ENCODE measurements at regions not wholly inside any gene's neighbourhood (a gene's known extent, or its start where the extent isn't known, plus 50 kb on each side); places are given as distances from the start of the nearest gene placed in this dataset.

DNA sequence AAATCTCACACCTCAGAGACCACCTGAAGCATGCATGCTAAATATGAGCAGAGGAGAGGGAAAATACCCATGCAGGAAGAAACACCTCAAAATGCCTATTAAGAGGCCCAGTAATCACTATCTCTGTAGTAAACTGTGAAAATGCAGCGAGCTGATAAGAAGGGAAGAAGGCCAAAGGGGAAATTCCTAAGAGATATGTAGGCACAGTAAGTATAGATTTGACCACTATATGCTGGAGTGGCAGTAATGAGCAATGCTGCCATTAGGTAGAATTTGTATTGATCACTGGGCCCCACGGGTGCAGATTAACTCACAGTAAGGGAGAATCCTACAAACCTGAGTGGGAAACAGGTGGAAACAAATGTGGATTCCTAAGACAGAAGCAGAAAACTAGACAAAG, 1813.1 kb upstream of the RAG2 start:
- intact Hi-C loops (cut with DNase I, micrococcal nuclease), result no loop called here
- TF ChIP-seq, protein P1, sequence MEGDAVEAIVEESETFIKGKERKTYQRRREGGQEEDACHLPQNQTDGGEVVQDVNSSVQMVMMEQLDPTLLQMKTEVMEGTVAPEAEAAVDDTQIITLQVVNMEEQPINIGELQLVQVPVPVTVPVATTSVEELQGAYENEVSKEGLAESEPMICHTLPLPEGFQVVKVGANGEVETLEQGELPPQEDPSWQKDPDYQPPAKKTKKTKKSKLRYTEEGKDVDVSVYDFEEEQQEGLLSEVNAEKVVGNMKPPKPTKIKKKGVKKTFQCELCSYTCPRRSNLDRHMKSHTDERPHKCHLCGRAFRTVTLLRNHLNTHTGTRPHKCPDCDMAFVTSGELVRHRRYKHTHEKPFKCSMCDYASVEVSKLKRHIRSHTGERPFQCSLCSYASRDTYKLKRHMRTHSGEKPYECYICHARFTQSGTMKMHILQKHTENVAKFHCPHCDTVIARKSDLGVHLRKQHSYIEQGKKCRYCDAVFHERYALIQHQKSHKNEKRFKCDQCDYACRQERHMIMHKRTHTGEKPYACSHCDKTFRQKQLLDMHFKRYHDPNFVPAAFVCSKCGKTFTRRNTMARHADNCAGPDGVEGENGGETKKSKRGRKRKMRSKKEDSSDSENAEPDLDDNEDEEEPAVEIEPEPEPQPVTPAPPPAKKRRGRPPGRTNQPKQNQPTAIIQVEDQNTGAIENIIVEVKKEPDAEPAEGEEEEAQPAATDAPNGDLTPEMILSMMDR (IDR thresholded peaks at IDR 0.05), result no peak
- H3K36me3 ChIP-seq (ENCODE audit: low read depth), result no peaks in the 10 kb centered on the region
- ATAC-seq (no peak), DNase-seq (no peak)
- H3K4me1 ChIP-seq (ENCODE audit: low read depth), result no peaks in the 10 kb centered on the region
- no peak overlapping the region for H3K4me3 ChIP-seq
- peaks cover 21% of the 10 kb centered on the region for H3K9me3 ChIP-seq

DNA sequence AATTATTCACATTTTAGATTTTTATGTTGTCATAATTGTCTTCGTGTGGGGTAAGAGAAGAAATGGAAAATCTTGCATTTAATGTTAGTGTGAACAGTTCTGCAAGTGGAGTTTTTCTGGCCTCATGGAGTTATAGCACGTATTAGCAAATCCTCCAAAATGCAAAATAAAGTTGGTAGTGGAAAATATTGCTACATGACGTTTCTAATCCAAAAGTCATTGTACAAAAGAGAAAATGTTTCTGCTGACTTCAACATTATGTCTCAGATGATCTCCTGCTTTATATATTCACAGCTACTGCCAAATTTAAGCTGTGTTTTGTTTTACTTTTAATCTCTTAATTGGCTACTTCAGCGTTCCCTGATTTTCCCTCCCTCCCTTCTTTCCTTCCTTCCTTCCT, 1804.0 kb upstream of the RAG2 start:
- intact Hi-C loops (cut with DNase I, micrococcal nuclease), result no loop called here
- Histone ChIP-seq H3K4me1 (ENCODE audit: low read depth) (no peaks in the 10 kb centered on the region), H3K9me3 (peaks cover 17% of the 10 kb centered on the region), H3K4me3 (no peak overlapping the region), H3K36me3 (ENCODE audit: low read depth) (no peaks in the 10 kb centered on the region)
- TF ChIP-seq, protein P1 (IDR thresholded peaks at IDR 0.05), result no peak
- DNase-seq, result no peak
- ATAC-seq, result no peak

DNA sequence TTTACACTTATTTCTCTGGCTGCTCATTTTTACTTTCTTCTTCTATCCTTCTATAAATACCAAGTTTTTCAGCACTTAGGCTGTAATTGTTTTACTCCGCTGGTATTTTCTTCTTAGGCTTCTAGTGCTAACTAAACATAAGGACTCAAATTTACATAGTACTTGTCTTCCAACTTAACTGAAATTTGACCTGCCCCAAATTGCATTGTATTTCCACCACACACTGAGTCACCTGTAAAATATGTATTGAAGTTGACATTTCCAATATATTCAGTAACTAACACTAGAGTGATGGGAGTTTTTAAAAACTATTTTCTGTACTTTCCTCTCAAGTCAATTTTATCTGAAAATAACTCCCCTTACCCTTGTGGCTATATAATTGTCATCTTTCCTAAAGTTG, 1794.1 kb upstream of the RAG2 start:
- no peak overlapping the region for H3K4me3 ChIP-seq
- no peaks in the 10 kb centered on the region for H3K4me1 ChIP-seq (ENCODE audit: low read depth)
- intact Hi-C loops (cut with DNase I, micrococcal nuclease), result no loop called here
- DNase-seq (no peak), ATAC-seq (no peak)
- H3K36me3 ChIP-seq (ENCODE audit: low read depth), result no peaks in the 10 kb centered on the region
- TF ChIP-seq, protein P1 (IDR thresholded peaks at IDR 0.05), result no peak
- H3K9me3 ChIP-seq, result peaks cover 17% of the 10 kb centered on the region

DNA sequence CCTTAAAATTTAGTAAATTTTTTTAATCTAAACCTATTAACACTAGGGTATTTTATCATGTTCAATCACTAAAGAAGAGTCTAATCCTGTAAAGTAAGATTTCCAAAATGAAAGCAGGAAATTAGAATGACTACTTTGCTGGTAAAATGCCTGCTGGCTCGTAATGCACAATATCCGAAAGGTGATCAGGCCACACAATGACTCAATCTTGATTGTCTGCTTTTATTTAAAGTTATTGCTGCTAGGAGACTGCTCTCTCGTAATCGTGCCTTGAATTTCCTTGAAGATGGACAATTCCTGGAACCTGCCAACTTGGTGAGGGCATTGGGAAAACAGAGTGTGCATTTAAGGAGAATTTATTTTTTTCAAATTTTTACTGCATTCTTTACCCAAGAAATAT, 1786.5 kb upstream of the RAG2 start:
- ATAC-seq, result no peak
- TF ChIP-seq, protein P1 (IDR thresholded peaks at IDR 0.05), result no peak
- Histone ChIP-seq H3K36me3 (ENCODE audit: low read depth) (no peaks in the 10 kb centered on the region), H3K9me3 (peaks cover 26% of the 10 kb centered on the region), H3K4me1 (ENCODE audit: low read depth) (no peaks in the 10 kb centered on the region), H3K4me3 (no peak overlapping the region)
- no peak for DNase-seq
- intact Hi-C loops (cut with DNase I, micrococcal nuclease), result no loop called here

DNA sequence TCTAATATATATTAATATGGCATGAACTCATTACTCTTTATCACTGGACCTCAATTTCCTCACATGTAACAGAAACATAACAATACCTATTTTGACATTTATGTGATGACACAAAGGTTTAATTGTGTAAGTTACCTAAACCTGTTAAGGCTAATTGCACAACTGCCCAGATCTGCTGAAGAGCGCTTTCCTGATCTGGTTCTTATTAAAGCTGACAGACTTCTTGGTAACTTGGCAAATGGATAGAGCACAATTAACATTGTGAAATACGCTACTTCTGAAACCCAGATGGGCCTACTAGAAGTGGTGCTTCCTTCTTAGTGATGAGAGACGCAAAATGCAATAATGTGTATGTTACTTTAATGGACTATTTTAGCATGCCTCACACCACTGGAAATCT, 1767.2 kb upstream of the RAG2 start:
- Histone ChIP-seq H3K4me1 (ENCODE audit: low read depth) (no peaks in the 10 kb centered on the region), H3K9me3 (peaks cover 19% of the 10 kb centered on the region), H3K36me3 (ENCODE audit: low read depth) (no peaks in the 10 kb centered on the region), H3K4me3 (no peak overlapping the region)
- TF ChIP-seq, protein P1 (IDR thresholded peaks at IDR 0.05), result no peak
- ATAC-seq (no peak), DNase-seq (no peak)
- intact Hi-C loops (cut with DNase I, micrococcal nuclease), result no loop called here

DNA sequence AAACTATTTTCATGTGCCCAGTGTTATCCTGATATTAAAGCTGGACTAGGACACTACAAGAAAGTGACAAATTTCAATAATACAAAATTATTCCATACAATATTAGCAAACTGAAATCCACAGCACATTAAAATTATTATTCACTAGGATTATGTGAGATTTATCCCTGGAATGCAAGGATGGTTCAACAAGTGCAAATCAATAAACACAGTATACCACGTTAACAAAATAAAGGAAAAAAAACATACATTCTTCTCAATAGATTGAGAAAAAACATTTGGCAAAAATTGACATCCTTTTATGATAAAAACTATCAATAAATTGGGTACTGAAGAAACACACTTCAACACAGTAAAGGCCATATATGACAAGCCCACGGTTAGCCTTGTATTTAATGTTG, 1758.2 kb upstream of the RAG2 start:
- ATAC-seq (no peak), DNase-seq (no peak)
- Histone ChIP-seq H3K36me3 (ENCODE audit: low read depth) (no peaks in the 10 kb centered on the region), H3K4me3 (no peak overlapping the region), H3K4me1 (ENCODE audit: low read depth) (no peaks in the 10 kb centered on the region), H3K9me3 (peaks cover 17% of the 10 kb centered on the region)
- TF ChIP-seq, protein P1 (IDR thresholded peaks at IDR 0.05), result no peak
- intact Hi-C loops (cut with DNase I, micrococcal nuclease), result no loop called here

Data from mucosa of descending colon (tissue), 3 donors.